HEK293T (cell line): ENCODE measurements at regions not wholly inside any gene's neighbourhood (a gene's known extent, or its start where the extent isn't known, plus 50 kb on each side); places are given as distances from the start of the nearest gene placed in this dataset.

ENCODE experiments used
- NFRKB ChIP-seq: fragments of 450-650 bp; IDR thresholded peaks from 2 replicates; pipeline ENCODE4 v1.6.1; 2016; ENCODE audit warnings: mild to moderate bottlenecking, moderate library complexity
- SP1 ChIP-seq: fragments of 450-650 bp; IDR thresholded peaks from 2 replicates; pipeline ENCODE4 v1.6.1; 2017

DNA sequence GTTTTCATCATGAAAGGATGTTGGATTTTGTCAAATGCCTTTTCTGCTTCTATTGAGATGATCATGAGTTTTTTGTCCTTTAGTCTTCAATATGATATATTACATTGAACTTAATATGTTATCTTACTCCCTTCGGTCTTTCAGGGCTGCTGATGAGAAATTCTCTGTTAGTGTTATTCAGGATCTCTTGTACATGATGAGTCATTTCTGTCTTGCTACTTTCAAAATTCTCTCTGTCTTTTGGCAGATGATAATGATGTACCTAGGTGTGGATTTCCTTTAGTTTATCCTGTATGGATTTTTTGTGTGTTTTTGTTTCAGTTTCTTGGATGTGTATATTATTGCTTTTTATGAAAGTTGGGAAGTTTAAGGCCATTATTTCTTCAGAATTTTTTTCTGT is 320.9 kb upstream of the NPSR1 start:
- no peak for TF ChIP-seq NFRKB
- TF ChIP-seq SP1 = no peak
